Activated CD4-positive, alpha-beta T cell treated with anti-CD3 and anti-CD28 coated beads for 1 hour (primary cell): ENCODE measurements at regions not wholly inside any gene's neighbourhood (a gene's known extent, or its start where the extent isn't known, plus 50 kb on each side); places are given as distances from the start of the nearest gene placed in this dataset.

ENCODE experiments used
- DNase-seq: peaks from one replicate; pipeline ENCODE4 v3.0.0-alpha.2; 2020

GRCh38 chr11:95545116-95545875 is 244.3 kb downstream of the FAM76B start:
- DNase-seq, result no peak

GRCh38 chr11:95544095-95544856 is 245.3 kb downstream of the FAM76B start:
- DNase-seq, result no peak

- no peak for DNase-seq
These were observed 246.6 kb downstream of the FAM76B start for GRCh38 chr11:95542868-95543551.

GRCh38 chr11:95541715-95542114 is 247.9 kb downstream of the FAM76B start:
- DNase-seq, result no peak

GRCh38 chr11:95536047-95536690 is 253.4 kb downstream of the FAM76B start:
- no peak for DNase-seq

GRCh38 chr11:95534809-95535208 is 254.8 kb downstream of the FAM76B start:
- no peak for DNase-seq

- DNase-seq, result no peak
These were observed 255.4 kb downstream of the FAM76B start for GRCh38 chr11:95534226-95534625.

- DNase-seq, result no peak
These were observed 258.5 kb downstream of the FAM76B start for GRCh38 chr11:95531116-95531515.

GRCh38 chr11:95524314-95525036 is 265.1 kb downstream of the FAM76B start:
- DNase-seq, result no peak

GRCh38 chr11:95522874-95523273 is 266.7 kb downstream of the FAM76B start:
- DNase-seq, result no peak

GRCh38 chr11:95521862-95522261 is 267.7 kb downstream of the FAM76B start:
- no peak for DNase-seq

GRCh38 chr11:95521133-95521542 is 268.4 kb downstream of the FAM76B start:
- DNase-seq, result no peak

- no peak for DNase-seq
These were observed 269.0 kb downstream of the FAM76B start for GRCh38 chr11:95520369-95521132.

GRCh38 chr11:95519912-95520311 is 269.7 kb downstream of the FAM76B start:
- DNase-seq, result no peak

GRCh38 chr11:95517453-95517852 is 272.1 kb downstream of the FAM76B start:
- no peak for DNase-seq

GRCh38 chr11:95516786-95517185 is 272.8 kb downstream of the FAM76B start:
- DNase-seq, result no peak

GRCh38 chr11:95516175-95516574 is 273.4 kb downstream of the FAM76B start:
- DNase-seq, result no peak

- DNase-seq, result no peak
These were observed 274.2 kb downstream of the FAM76B start for GRCh38 chr11:95515371-95515770.

- no peak for DNase-seq
These were observed 275.0 kb downstream of the FAM76B start for GRCh38 chr11:95514416-95515110.

- DNase-seq, result no peak
These were observed 276.9 kb downstream of the FAM76B start for GRCh38 chr11:95512682-95513081.

GRCh38 chr11:95512177-95512576 is 277.4 kb downstream of the FAM76B start:
- DNase-seq, result no peak
